PFSK-1 (cell line): ENCODE measurements at regions not wholly inside any gene's neighbourhood (a gene's known extent, or its start where the extent isn't known, plus 50 kb on each side); places are given as distances from the start of the nearest gene placed in this dataset.

Experiments used
- FOXP2 ChIP-seq: optimal IDR thresholded peaks from 2 replicates; pipeline ENCODE3; 2011; ENCODE audit warnings: borderline replicate concordance, control low read depth, inconsistent platforms; ENCODE audit not compliant: insufficient read depth; ENCODE audit errors: extremely low read length, extremely low read depth
- POLR2AphosphoS5 ChIP-seq: IDR thresholded peaks from 2 replicates; pipeline ENCODE4 v1.6.1; 2012; ENCODE audit warnings: low read depth, mild to moderate bottlenecking, control low read depth, low read length, moderate library complexity
- SIN3A ChIP-seq: IDR thresholded peaks from 2 replicates; pipeline ENCODE4 v1.6.1; 2012; ENCODE audit warnings: mild to moderate bottlenecking, low read length, moderate library complexity, borderline replicate concordance; ENCODE audit not compliant: insufficient read depth
- TAF1 ChIP-seq: IDR thresholded peaks from 2 replicates; pipeline ENCODE4 v1.6.1; 2012; ENCODE audit warnings: low read length, control low read depth, borderline replicate concordance; ENCODE audit not compliant: insufficient read depth
- TF ChIP-seq, protein P1 (sequence below), 2 experiments: IDR thresholded peaks; 2 replicates each; pipeline versions ENCODE4 v1.6.1 to v1.8.0; 2011 to 2012; ENCODE audit warnings: low read depth in 2 of 2, low read length in 2 of 2, control low read depth in 1 of 2, inconsistent platforms in 1 of 2, mild to moderate bottlenecking in 1 of 2, moderate library complexity in 1 of 2; ENCODE audit not compliant: insufficient read depth in 1 of 2

DNA sequence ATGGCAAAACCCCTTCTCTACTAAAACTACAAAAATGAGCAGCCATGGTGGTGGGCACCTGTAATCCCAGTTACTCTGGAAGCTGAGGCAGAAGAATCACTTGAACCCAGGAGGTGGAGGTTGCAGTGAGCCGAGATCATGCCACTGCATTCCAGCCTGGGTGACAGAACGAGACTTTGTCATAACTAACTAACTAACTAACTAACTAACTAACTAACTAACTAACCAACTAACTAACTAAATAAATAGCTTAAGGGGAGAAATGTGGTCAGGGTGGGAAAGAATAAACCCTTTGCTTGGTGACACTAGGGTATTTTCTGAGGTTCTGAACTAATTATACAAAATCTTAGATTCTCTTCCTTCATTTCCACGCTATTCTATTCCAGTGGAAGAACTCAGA, 184.4 kb upstream of the MEF2C start:
- no peak for TF ChIP-seq POLR2AphosphoS5
- TF ChIP-seq, protein P1, sequence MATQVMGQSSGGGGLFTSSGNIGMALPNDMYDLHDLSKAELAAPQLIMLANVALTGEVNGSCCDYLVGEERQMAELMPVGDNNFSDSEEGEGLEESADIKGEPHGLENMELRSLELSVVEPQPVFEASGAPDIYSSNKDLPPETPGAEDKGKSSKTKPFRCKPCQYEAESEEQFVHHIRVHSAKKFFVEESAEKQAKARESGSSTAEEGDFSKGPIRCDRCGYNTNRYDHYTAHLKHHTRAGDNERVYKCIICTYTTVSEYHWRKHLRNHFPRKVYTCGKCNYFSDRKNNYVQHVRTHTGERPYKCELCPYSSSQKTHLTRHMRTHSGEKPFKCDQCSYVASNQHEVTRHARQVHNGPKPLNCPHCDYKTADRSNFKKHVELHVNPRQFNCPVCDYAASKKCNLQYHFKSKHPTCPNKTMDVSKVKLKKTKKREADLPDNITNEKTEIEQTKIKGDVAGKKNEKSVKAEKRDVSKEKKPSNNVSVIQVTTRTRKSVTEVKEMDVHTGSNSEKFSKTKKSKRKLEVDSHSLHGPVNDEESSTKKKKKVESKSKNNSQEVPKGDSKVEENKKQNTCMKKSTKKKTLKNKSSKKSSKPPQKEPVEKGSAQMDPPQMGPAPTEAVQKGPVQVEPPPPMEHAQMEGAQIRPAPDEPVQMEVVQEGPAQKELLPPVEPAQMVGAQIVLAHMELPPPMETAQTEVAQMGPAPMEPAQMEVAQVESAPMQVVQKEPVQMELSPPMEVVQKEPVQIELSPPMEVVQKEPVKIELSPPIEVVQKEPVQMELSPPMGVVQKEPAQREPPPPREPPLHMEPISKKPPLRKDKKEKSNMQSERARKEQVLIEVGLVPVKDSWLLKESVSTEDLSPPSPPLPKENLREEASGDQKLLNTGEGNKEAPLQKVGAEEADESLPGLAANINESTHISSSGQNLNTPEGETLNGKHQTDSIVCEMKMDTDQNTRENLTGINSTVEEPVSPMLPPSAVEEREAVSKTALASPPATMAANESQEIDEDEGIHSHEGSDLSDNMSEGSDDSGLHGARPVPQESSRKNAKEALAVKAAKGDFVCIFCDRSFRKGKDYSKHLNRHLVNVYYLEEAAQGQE (IDR thresholded peaks at IDR 0.05; ENCODE audit: insufficient read depth in 1 of 2, low read depth in 2 of 2, low read length in 2 of 2): no peak
- no peak for TF ChIP-seq TAF1
- TF ChIP-seq SIN3A: no peak
- TF ChIP-seq FOXP2: no peak

DNA sequence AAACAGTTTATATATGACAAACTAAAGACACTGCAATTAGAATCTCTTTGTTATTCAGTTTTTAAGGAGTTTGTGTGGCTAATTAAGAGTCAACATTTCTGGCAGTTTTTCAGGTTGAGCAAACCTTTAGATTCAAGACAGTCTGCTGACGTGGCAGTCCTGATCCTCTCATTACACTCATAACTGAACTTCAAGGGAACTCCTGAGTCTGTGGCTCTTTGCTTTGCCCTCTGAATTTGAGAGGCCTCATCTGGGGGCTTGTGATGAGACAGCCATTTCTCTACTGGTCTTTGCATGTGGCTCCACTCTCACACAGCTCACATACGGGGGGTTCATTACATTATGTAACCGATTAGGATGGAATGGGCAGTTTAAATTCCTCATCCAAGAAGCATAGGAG, 182.9 kb upstream of the MEF2C start:
- TF ChIP-seq TAF1 (no peak), SIN3A (no peak), FOXP2 (no peak), POLR2AphosphoS5 (no peak)
- TF ChIP-seq, protein P1 (IDR thresholded peaks at IDR 0.05; ENCODE audit: insufficient read depth in 1 of 2, low read depth in 2 of 2, low read length in 2 of 2): no peak

DNA sequence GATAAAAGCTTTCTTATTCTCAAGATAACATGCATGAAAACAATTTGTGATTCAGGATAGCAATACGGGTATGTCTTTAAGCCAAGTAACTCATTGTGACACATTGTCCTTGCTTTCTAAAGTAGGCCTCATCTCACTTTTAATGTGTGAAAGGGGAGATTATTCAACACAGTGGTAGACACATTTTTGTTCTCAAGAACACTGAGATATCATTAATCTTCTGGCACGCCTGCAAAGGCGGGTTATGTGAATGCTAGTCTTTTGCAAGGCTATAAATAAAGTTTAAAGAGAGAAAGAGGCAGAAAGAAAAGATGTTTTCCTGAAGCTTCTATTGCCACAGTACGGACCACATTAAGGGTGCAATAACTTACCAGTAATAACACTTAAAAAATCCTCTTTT, 181.8 kb upstream of the MEF2C start:
- no peak for TF ChIP-seq TAF1
- TF ChIP-seq, protein P1 (IDR thresholded peaks at IDR 0.05; ENCODE audit: insufficient read depth in 1 of 2, low read depth in 2 of 2, low read length in 2 of 2): no peak
- no peak for TF ChIP-seq SIN3A
- TF ChIP-seq POLR2AphosphoS5: no peak
- TF ChIP-seq FOXP2: no peak

DNA sequence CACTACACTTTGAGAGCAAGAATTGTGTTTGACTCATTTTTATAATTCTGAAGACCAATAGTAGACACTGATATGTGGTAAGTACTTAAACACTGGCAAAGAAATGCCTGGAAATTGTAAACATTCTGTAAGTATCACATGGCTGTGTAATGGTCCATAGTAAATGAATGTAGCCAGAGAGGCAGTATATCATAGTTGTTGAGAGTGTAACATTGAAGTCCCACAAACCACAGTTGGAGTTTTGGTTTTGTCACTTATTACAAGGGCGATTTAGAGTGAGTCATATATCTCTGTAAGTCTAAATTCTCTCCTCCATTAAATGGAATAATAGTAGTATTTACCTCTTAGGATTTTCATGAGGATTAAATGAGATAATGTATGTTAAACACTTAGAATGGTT, 181.1 kb upstream of the MEF2C start:
- no peak for TF ChIP-seq POLR2AphosphoS5
- no peak for TF ChIP-seq FOXP2
- TF ChIP-seq SIN3A: no peak
- no peak for TF ChIP-seq TAF1
- TF ChIP-seq, protein P1 (IDR thresholded peaks at IDR 0.05; ENCODE audit: insufficient read depth in 1 of 2, low read depth in 2 of 2, low read length in 2 of 2): no peak

GRCh38 chr5:89060768-89061167, 177.8 kb upstream of the MEF2C start:
- no peak for TF ChIP-seq FOXP2
- TF ChIP-seq POLR2AphosphoS5: no peak
- TF ChIP-seq, protein P1 (IDR thresholded peaks at IDR 0.05; ENCODE audit: insufficient read depth in 1 of 2, low read depth in 2 of 2, low read length in 2 of 2): no peak
- no peak for TF ChIP-seq SIN3A
- TF ChIP-seq TAF1: no peak
